Breast epithelium (tissue), 4 donors: ENCODE measurements at regions not wholly inside any gene's neighbourhood (a gene's known extent, or its start where the extent isn't known, plus 50 kb on each side); places are given as distances from the start of the nearest gene placed in this dataset.

Experiments used
- DNase-seq, 2 donors: peaks; one replicate each; pipeline ENCODE4 v3.0.0-alpha.2; 2019; ENCODE audit warnings: low spot score in 2 of 2
- H3K27ac ChIP-seq, 2 donors: fragments of 200-600 bp; sonication (generic) in 1 of 2; one replicate each; pipeline ENCODE4 v1.5.1; 2016 to 2019; ENCODE audit warnings: mild to moderate bottlenecking in 1 of 2
- H3K27me3 ChIP-seq, 2 donors: fragments of 200-600 bp; sonication (generic) in 1 of 2; one replicate each; pipeline versions ENCODE4 v1.5.1 to v1.6.0; 2017 to 2019; ENCODE audit warnings: control low read depth in 1 of 2, mild to moderate bottlenecking in 1 of 2
- H3K36me3 ChIP-seq: fragments of 200-600 bp; one replicate; pipeline ENCODE4 v1.5.1; 2019
- H3K4me1 ChIP-seq, 2 donors: fragments of 200-600 bp; sonication (generic); one replicate each; pipeline ENCODE4 v1.5.1; 2016 to 2019; ENCODE audit warnings: control low read depth in 1 of 2
- H3K4me3 ChIP-seq, 3 donors: fragments of 200-600 bp; sonication (generic); 1 replicate in 2 of 3; 2 replicates in 1 of 3; pipeline ENCODE4 v1.5.1; 2016 to 2019; ENCODE audit warnings: mild to moderate bottlenecking in 3 of 3, moderate library complexity in 2 of 3
- H3K9me3 ChIP-seq, 2 donors: fragments of 200-600 bp; sonication (generic) in 1 of 2; one replicate each; pipeline ENCODE4 v1.5.1; 2016 to 2019; ENCODE audit warnings: control low read depth in 1 of 2
- POLR2A ChIP-seq: fragments of 450-650 bp; IDR thresholded peaks from one replicate; pipeline ENCODE4 v1.6.1; 2016; ENCODE audit warnings: antibody characterized with exemption, mild to moderate bottlenecking, moderate library complexity
- POLR2AphosphoS5 ChIP-seq, 3 donors: sonication (generic); formaldehyde crosslinking; IDR thresholded peaks; one replicate each; pipeline ENCODE4 v1.6.1; 2017; ENCODE audit warnings: antibody characterized with exemption in 3 of 3
- intact Hi-C: fragments of 100-400 bp; cut with DNase I; formaldehyde crosslinking; loops from one replicate; pipeline ENCODE4 v1.15.1; 2023; ENCODE audit warnings: low total_unique reads
- TF ChIP-seq, protein P1 (sequence below), 3 donors: fragments of 450-650 bp; IDR thresholded peaks; one replicate each; pipeline ENCODE4 v1.5.1; 2016 to 2017; ENCODE audit warnings: antibody characterized with exemption in 3 of 3, mild to moderate bottlenecking in 3 of 3, moderate library complexity in 3 of 3

DNA sequence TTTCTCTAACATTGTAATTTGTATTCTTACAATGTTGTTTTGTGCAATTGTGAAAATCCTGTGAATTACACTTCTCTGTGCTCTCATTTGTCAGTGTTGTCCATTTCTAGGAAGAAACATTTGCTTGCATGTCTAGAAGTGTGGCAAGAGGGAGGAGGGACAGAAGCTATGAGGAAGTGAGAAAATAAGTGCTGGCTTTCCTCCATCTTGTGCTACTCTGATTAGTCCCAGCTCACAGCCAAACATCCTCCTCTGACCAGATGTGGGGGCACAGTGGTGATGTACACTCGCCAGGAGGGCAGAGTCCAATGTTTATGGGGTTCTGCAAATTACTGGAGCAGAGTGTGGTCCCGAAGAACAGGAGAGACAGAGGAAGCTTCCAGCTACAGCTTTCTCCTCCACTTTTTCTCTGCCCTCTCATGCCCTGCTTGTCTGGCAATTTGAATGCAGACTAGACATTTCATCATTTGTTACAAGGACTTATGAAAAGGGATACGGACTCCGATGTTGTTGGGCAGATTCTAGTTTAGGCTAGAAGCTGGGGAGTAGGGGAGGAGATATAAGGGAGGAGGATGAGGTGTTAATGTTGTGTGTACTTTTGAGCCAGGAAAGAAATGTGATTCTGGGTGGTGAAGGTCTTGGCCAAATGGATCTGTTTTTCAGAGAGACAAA lies 131.0 kb upstream of the C1GALT1 start:
- H3K36me3 ChIP-seq = no peaks in the 10 kb centered on the region
- intact Hi-C loops = no loop called here
- H3K4me1 ChIP-seq = no peaks in the 10 kb centered on the region
- H3K27ac ChIP-seq = no peak overlapping the region
- TF ChIP-seq POLR2A (no peak), POLR2AphosphoS5 (IDR thresholded peaks at IDR 0.05) (no peak)
- TF ChIP-seq, protein P1, sequence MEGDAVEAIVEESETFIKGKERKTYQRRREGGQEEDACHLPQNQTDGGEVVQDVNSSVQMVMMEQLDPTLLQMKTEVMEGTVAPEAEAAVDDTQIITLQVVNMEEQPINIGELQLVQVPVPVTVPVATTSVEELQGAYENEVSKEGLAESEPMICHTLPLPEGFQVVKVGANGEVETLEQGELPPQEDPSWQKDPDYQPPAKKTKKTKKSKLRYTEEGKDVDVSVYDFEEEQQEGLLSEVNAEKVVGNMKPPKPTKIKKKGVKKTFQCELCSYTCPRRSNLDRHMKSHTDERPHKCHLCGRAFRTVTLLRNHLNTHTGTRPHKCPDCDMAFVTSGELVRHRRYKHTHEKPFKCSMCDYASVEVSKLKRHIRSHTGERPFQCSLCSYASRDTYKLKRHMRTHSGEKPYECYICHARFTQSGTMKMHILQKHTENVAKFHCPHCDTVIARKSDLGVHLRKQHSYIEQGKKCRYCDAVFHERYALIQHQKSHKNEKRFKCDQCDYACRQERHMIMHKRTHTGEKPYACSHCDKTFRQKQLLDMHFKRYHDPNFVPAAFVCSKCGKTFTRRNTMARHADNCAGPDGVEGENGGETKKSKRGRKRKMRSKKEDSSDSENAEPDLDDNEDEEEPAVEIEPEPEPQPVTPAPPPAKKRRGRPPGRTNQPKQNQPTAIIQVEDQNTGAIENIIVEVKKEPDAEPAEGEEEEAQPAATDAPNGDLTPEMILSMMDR (IDR thresholded peaks at IDR 0.05) = no peak
- no peaks in the 10 kb centered on the region for H3K9me3 ChIP-seq
- no peak overlapping the region for H3K4me3 ChIP-seq
- no peak for DNase-seq
- no peaks in the 10 kb centered on the region for H3K27me3 ChIP-seq

DNA sequence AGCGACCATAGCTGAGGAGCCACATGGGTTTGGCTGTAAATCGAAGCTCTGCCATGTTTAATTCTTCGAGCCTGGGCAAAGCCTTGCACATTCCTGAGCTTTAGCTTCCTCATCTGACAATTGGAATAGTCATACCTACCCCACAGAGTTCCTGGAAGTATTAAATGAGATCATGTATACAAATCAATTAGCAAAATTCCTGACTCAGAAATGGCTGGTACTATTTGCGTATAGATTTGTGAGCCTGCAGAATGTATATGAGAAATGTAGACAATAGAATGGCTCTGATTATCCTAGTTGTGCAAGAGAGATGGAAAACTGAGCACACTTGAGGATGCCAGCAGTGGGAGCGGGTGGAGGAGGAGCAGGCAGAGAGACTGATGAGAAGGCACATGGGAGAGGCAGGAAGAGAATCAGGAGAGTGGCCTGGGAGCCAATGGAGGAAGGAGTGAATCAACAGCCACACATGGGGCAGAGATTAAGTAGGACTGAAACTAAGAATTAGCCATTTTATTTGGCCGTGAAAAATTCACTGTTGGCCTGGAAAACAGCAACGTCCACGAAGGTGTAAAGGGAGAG lies 128.0 kb upstream of the C1GALT1 start:
- DNase-seq = no peak
- intact Hi-C loops = no loop called here
- Histone ChIP-seq H3K4me3 (no peak overlapping the region), H3K36me3 (no peaks in the 10 kb centered on the region), H3K27me3 (no peaks in the 10 kb centered on the region), H3K4me1 (no peaks in the 10 kb centered on the region), H3K27ac (no peak overlapping the region), H3K9me3 (no peaks in the 10 kb centered on the region)
- TF ChIP-seq, protein P1 (IDR thresholded peaks at IDR 0.05) = no peak
- TF ChIP-seq POLR2A (no peak), POLR2AphosphoS5 (IDR thresholded peaks at IDR 0.05) (no peak)

DNA sequence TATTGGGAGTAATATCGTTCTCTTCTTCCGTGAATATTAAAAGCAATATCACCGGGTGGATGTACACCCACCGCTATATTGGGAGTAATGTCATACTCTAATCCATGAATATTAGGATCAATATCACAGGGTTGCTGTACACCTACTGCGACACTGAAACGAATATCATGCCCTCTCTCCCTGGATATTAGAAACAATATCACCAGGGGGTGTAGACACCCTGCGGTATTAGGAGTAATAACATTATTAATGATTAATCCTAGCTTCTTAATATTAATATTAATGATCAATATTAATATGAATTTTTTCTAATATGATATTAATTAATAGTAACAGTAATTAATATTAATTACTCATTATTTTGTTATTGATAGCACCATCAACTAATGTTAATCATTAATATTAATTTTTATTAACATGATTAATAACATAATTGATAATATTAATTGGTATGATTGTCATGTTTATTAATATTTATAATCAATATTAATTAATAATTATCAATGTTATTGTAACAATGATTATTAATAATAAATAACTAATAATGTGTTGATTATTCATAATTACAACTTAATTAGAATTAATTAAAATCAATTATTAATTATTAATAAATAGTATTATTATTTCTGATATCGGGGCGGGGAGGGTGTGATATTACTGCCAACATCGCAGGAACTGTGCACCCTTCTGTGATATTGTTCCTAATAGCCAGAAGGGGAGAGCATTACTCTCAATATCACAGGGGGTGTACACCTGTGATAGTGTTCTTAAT lies 121.3 kb upstream of the C1GALT1 start:
- Histone ChIP-seq H3K27me3 (no peaks in the 10 kb centered on the region), H3K27ac (no peak overlapping the region), H3K4me3 (no peak overlapping the region), H3K9me3 (no peaks in the 10 kb centered on the region), H3K4me1 (no peaks in the 10 kb centered on the region), H3K36me3 (no peaks in the 10 kb centered on the region)
- intact Hi-C loops = no loop called here
- DNase-seq = no peak
- TF ChIP-seq, protein P1 (IDR thresholded peaks at IDR 0.05) = no peak
- TF ChIP-seq POLR2AphosphoS5 (IDR thresholded peaks at IDR 0.05) = no peak

DNA sequence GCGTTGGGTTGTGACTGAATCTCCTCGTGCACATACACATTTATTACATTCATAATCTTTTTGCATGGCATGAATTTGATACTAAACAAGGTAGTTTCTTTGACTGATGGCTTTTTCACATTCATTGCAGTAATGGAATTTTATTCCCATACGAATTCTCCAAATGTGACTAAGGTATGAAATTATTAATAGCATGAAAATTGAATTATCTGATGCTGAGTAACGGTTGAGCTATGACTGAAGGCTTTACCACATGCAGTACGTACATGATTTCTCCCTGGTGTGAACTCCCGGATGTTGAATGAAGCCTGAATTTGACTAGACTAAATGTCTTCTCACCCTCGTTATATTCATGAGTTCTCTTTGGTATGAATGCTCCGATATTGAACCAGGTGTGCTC lies 104.4 kb upstream of the C1GALT1 start:
- H3K4me1 ChIP-seq = no peaks in the 10 kb centered on the region
- no peak for DNase-seq
- intact Hi-C loops = no loop called here

More for the DNA sequence above, 104.4 kb upstream of the C1GALT1 start:
- H3K27ac ChIP-seq = no peak overlapping the region
- H3K36me3 ChIP-seq = no peaks in the 10 kb centered on the region
- no peak overlapping the region for H3K4me3 ChIP-seq
- H3K9me3 ChIP-seq = no peaks in the 10 kb centered on the region
- TF ChIP-seq POLR2A = no peak
- TF ChIP-seq POLR2AphosphoS5 (IDR thresholded peaks at IDR 0.05) = no peak
- TF ChIP-seq, protein P1 (IDR thresholded peaks at IDR 0.05) = no peak
- no peaks in the 10 kb centered on the region for H3K27me3 ChIP-seq
